Lower leg skin (tissue), 3 donors: ENCODE measurements at regions not wholly inside any gene's neighbourhood (a gene's known extent, or its start where the extent isn't known, plus 50 kb on each side); places are given as distances from the start of the nearest gene placed in this dataset.

Source experiments
- CTCF ChIP-seq, 3 donors: fragments of 450-650 bp; IDR thresholded peaks; one replicate each; pipeline ENCODE4 v1.5.1; 2016; ENCODE audit warnings: antibody characterized with exemption in 3 of 3, mild to moderate bottlenecking in 3 of 3, moderate library complexity in 2 of 3
- POLR2A ChIP-seq, 2 donors: fragments of 450-650 bp; IDR thresholded peaks; one replicate each; pipeline ENCODE4 v1.6.1; 2016 to 2017; ENCODE audit warnings: antibody characterized with exemption in 2 of 2, mild to moderate bottlenecking in 1 of 2, moderate library complexity in 1 of 2

- TF ChIP-seq CTCF (IDR thresholded peaks at IDR 0.05), result no peak
- no peak for TF ChIP-seq POLR2A (IDR thresholded peaks at IDR 0.05)
These were observed 194.8 kb upstream of the DCN start for GRCh38 chr12:91377436-91377835.
